ENCODE measurements at regions not wholly inside any gene's neighbourhood (a gene's known extent, or its start where the extent isn't known, plus 50 kb on each side); places are given as distances from the start of the nearest gene placed in this dataset.

DNA sequence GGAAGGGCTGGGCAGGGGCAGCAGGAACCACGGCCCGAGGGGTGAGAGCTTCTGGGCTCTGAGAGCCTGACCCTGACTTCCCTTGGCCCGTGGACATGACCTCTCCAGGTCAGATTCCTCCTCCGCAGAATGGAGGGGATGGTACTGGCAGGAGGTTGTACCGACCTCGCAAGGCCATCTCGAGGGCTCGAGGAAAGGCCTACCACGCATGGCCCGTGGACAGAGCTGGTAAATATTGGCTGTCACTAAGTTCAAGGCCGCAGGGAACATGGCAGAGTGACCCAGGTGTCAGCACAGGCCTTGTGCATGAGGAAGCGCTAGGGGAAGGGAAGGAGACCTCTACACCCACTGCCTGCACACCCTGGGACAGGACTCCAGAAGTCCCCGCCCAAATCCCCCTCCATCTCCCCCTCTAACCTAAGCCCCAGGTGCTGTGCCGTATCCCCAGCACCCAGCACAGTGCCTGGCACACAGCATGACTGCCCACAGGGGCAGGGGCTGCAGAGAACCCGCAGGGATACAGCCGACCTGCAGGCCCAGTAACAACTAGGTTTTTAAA lies 54.9 kb upstream of the PPP2R5C start:
- TF ChIP-seq, protein P1, sequence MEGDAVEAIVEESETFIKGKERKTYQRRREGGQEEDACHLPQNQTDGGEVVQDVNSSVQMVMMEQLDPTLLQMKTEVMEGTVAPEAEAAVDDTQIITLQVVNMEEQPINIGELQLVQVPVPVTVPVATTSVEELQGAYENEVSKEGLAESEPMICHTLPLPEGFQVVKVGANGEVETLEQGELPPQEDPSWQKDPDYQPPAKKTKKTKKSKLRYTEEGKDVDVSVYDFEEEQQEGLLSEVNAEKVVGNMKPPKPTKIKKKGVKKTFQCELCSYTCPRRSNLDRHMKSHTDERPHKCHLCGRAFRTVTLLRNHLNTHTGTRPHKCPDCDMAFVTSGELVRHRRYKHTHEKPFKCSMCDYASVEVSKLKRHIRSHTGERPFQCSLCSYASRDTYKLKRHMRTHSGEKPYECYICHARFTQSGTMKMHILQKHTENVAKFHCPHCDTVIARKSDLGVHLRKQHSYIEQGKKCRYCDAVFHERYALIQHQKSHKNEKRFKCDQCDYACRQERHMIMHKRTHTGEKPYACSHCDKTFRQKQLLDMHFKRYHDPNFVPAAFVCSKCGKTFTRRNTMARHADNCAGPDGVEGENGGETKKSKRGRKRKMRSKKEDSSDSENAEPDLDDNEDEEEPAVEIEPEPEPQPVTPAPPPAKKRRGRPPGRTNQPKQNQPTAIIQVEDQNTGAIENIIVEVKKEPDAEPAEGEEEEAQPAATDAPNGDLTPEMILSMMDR (IDR thresholded peaks at IDR 0.05; ENCODE audit: insufficient read depth, low read depth, low read length): no peak
- TF ChIP-seq EZH2 (IDR thresholded peaks at IDR 0.05; ENCODE audit: insufficient read depth, low read length): no peak

Data from astrocyte (in vitro differentiated cells and primary cell).